ENCODE measurements at regions not wholly inside any gene's neighbourhood (a gene's known extent, or its start where the extent isn't known, plus 50 kb on each side); places are given as distances from the start of the nearest gene placed in this dataset.
"Not testable (repeated sequence)": the region's sequence is repeated elsewhere in the genome, so short reads cannot be mapped to it uniquely, and the experiment has no call there.

- no peak for TF ChIP-seq POLR2A (IDR thresholded peaks at IDR 0.05)
- no peak for TF ChIP-seq CTCF (IDR thresholded peaks at IDR 0.05)
- ATAC-seq, result no peak
- H3K27ac ChIP-seq, result no peak overlapping the region
- H3K27me3 ChIP-seq, result no peaks in the 10 kb centered on the region
- intact Hi-C loops (cut with DNase I), result no loop called here
- WGBS, 2 donors, result 58 to 78% methylated on average over 2 of the region's 2 CpGs
- H3K4me3 ChIP-seq, result no peak overlapping the region
- H3K4me1 ChIP-seq, result no peaks in the 10 kb centered on the region
- no peak for DNase-seq
- H3K36me3 ChIP-seq (replicated peaks in 1 of 2; ENCODE audit: insufficient read depth in 1 of 2, low read depth in 2 of 2), result no peaks in the 10 kb centered on the region
- no peaks in the 10 kb centered on the region for H3K9me3 ChIP-seq
Measured at GRCh38 chr14:28982228-28982627, 215.6 kb downstream of the FOXG1 start.

DNA sequence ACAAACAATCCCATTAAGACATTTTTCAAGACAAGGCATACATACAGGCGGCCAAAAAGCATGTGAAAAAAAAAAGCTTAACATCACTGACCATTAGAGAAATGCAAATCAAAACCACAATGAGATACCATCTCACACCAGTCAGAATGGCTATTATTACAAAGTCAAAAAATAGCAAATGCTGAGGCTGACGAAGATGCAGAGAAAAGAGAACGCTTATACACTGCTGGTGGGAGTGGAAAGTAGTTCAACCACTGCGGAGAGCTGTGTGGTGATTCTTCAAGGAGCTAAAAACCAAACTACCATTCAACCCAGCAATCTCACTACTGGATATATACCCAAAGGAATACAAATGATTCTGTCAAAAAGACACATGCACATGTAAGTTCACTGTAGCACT lies 216.7 kb downstream of the FOXG1 start:
- 60 to 62% methylated on average over 4 of the region's 4 CpGs for WGBS, 2 donors
- DNase-seq (no peak), ATAC-seq (no peak)
- Histone ChIP-seq H3K4me1 (no peaks in the 10 kb centered on the region), H3K36me3 (replicated peaks in 1 of 2; ENCODE audit: insufficient read depth in 1 of 2, low read depth in 2 of 2) (no peaks in the 10 kb centered on the region), H3K27ac (no peak overlapping the region), H3K27me3 (no peaks in the 10 kb centered on the region), H3K4me3 (no peak overlapping the region), H3K9me3 (no peaks in the 10 kb centered on the region)
- intact Hi-C loops (cut with DNase I), result no loop called here
- TF ChIP-seq POLR2A (IDR thresholded peaks at IDR 0.05) (no peak), CTCF (IDR thresholded peaks at IDR 0.05) (no peak)

DNA sequence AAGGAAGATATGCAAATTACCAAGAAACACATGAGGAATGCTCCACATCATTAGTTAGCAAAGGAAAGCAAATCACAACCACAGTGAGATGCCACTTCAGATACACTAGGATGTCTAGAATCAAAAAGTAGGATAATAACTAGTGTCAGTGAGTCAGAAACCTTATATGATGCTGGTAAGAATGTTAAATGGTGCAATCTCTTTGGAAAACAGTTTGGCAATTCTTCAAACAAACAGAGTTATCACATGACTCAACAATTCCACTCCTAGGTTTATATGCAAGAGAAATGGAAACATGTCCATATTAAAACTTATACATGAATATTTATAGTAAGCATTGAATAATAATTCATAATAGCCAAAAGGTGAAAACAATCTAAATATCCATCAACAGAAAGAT lies 220.9 kb downstream of the FOXG1 start:
- DNase-seq (no peak), ATAC-seq (no peak)
- H3K4me1 ChIP-seq, result no peaks in the 10 kb centered on the region
- H3K36me3 ChIP-seq (replicated peaks in 1 of 2; ENCODE audit: insufficient read depth in 1 of 2, low read depth in 2 of 2), result no peaks in the 10 kb centered on the region
- TF ChIP-seq CTCF (IDR thresholded peaks at IDR 0.05) (no peak), POLR2A (IDR thresholded peaks at IDR 0.05) (no peak)
- H3K27ac ChIP-seq, result no peak overlapping the region
- no peaks in the 10 kb centered on the region for H3K27me3 ChIP-seq
- no peak overlapping the region for H3K4me3 ChIP-seq
- intact Hi-C loops (cut with DNase I), result no loop called here
- H3K9me3 ChIP-seq, result no peaks in the 10 kb centered on the region

DNA sequence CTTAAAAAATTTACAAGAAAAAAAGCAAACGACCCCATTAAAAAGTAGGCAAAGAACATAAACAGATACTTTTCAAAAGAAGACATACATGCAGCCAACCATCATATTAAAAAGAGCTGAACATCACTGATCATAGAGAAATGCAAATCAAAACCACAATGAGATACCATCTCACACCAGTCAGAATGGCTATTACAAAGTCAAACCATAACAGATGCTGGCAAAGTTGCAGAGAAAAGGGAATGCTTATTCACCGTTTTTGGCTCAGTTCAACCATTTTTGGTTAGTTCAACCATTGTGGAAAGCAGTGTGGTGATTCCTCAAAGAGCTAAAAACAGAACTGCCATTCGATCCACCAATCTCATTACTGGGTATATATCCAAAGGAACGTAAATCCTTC lies 230.6 kb downstream of the FOXG1 start:
- ATAC-seq; H3K27ac ChIP-seq; H3K4me3 ChIP-seq; H3K9me3 ChIP-seq; H3K36me3 ChIP-seq (replicated peaks in 1 of 2; ENCODE audit: insufficient read depth in 1 of 2, low read depth in 2 of 2); intact Hi-C loops (cut with DNase I); DNase-seq; H3K27me3 ChIP-seq; H3K4me1 ChIP-seq: not testable (repeated sequence)
- WGBS, 2 donors, result 52 to 60% methylated on average over 4 of the region's 4 CpGs

- intact Hi-C loops (cut with DNase I), result no loop called here
- TF ChIP-seq POLR2A (IDR thresholded peaks at IDR 0.05) (no peak), CTCF (IDR thresholded peaks at IDR 0.05) (no peak)
- Histone ChIP-seq H3K27ac (no peak overlapping the region), H3K9me3 (no peaks in the 10 kb centered on the region), H3K27me3 (no peaks in the 10 kb centered on the region), H3K4me1 (no peaks in the 10 kb centered on the region), H3K36me3 (replicated peaks in 1 of 2; ENCODE audit: insufficient read depth in 1 of 2, low read depth in 2 of 2) (no peaks in the 10 kb centered on the region), H3K4me3 (no peak overlapping the region)
- no peak for DNase-seq
- WGBS, 2 donors, result 53 to 68% methylated on average over 1 of the region's 1 CpG
- no peak for ATAC-seq
Measured at GRCh38 chr14:28999656-29000055, 233.1 kb downstream of the FOXG1 start.
